ENCODE measurements at regions not wholly inside any gene's neighbourhood (a gene's known extent, or its start where the extent isn't known, plus 50 kb on each side); places are given as distances from the start of the nearest gene placed in this dataset.

- no peak for TF ChIP-seq CTCF (IDR thresholded peaks at IDR 0.05 in 2 of 3, conservative IDR thresholded peaks at IDR 0.05 in 1 of 3; ENCODE audit: borderline replicate concordance in 1 of 3, insufficient read depth in 1 of 3, low read depth in 2 of 3, low read length in 2 of 3)
- TF ChIP-seq POLR2AphosphoS5 (IDR thresholded peaks at IDR 0.05; ENCODE audit: low read depth, low read length), result no peak
- no peak for TF ChIP-seq POLR2A (IDR thresholded peaks at IDR 0.05; ENCODE audit: borderline replicate concordance, extremely low read depth, insufficient read depth, insufficient read length)
- TF ChIP-seq EZH2 (IDR thresholded peaks at IDR 0.05), result no peak
- TF ChIP-seq ZFX (IDR thresholded peaks at IDR 0.05), result no peak
- no peak for TF ChIP-seq YY1 (IDR thresholded peaks at IDR 0.05; ENCODE audit: extremely low read depth, insufficient replicate concordance, low read depth, low read length)
- TF ChIP-seq TCF7L2 (IDR thresholded peaks at IDR 0.05; ENCODE audit: borderline replicate concordance, extremely low read depth, insufficient read depth, insufficient read length), result no peak
- no peak for TF ChIP-seq RAD21 (IDR thresholded peaks at IDR 0.05; ENCODE audit: low read depth)
Measured at GRCh38 chr10:120982507-120982906, 131.3 kb downstream of the WDR11 start (continued).

GRCh38 chr10:120983721-120984120 lies 132.6 kb downstream of the WDR11 start:
- no peak overlapping the region for H2AFZ ChIP-seq (ENCODE audit: low read depth, low read length, poor library complexity, severe bottlenecking)
- peaks cover 0 to 4% of the 10 kb centered on the region in 2 experiments; a peak in 1 of 4 replicates for H3K9me3 ChIP-seq (ENCODE audit: control insufficient read depth in 1 of 2, insufficient read depth in 1 of 2, low read depth in 1 of 2, low read length in 2 of 2)
- CTCF ChIA-PET, result interaction anchor here (1.1 to 1.5 kb wide), 2 partner anchors 13 to 35 kb away, joined by 3 read pairs; no protein-coding TSS in a partner anchor
- H4K20me1 ChIP-seq (ENCODE audit: insufficient read depth), result no peaks in the 10 kb centered on the region
- peaks cover 5 to 19% of the 10 kb centered on the region in 2 experiments; a peak in 3 of 4 replicates for H3K4me1 ChIP-seq (ENCODE audit: control insufficient read depth in 1 of 2, insufficient read depth in 2 of 2, low read length in 2 of 2)
- intact Hi-C loops (cut with micrococcal nuclease), result no loop called here
- no peak overlapping the region for H3K4me2 ChIP-seq (ENCODE audit: low read length)
- H3K27me3 ChIP-seq (ENCODE audit: insufficient read depth, low read length), result no peaks in the 10 kb centered on the region
- no peak for TF ChIP-seq SRF (IDR thresholded peaks at IDR 0.05; ENCODE audit: low read depth)
- TF ChIP-seq EZH2 (IDR thresholded peaks at IDR 0.05), result no peak
- no peak for TF ChIP-seq RAD21 (IDR thresholded peaks at IDR 0.05; ENCODE audit: low read depth)
- TF ChIP-seq JUND (IDR thresholded peaks at IDR 0.05), result no peak
- no peak for TF ChIP-seq CTCF (IDR thresholded peaks at IDR 0.05 in 2 of 3, conservative IDR thresholded peaks at IDR 0.05 in 1 of 3; ENCODE audit: borderline replicate concordance in 1 of 3, insufficient read depth in 1 of 3, low read depth in 2 of 3, low read length in 2 of 3)
- TF ChIP-seq ATF3 (IDR thresholded peaks at IDR 0.05), result no peak
- TF ChIP-seq SIN3A (IDR thresholded peaks at IDR 0.05; ENCODE audit: low read depth), result no peak
- RAD21 ChIA-PET (ENCODE audit: low non-redundant PET in 1 of 2, low total read pairs in 2 of 2, uncharacterized antibody in 2 of 2, unreplicated experiment in 2 of 2), result no interaction called here
- no peak overlapping the region for H3K4me3 ChIP-seq (replicated peaks in 1 of 2; ENCODE audit: low read depth in 1 of 2, low read length in 2 of 2)
- H3K27ac ChIP-seq (ENCODE audit: low read depth, low read length), result no peak overlapping the region
- DNase-seq (ENCODE audit: low read depth, low spot score) (no peak), ATAC-seq (no peak)
- POLR2A ChIA-PET, result no interaction called here
- BruUV-seq (replicated peaks), result no TSS peak
- no peaks in the 10 kb centered on the region for H3K79me2 ChIP-seq (ENCODE audit: insufficient read depth, low read length)
- no peaks in the 10 kb centered on the region for H3K9me2 ChIP-seq (ENCODE audit: insufficient read depth)
- no peaks in the 10 kb centered on the region for H3K36me3 ChIP-seq (ENCODE audit: control insufficient read depth in 1 of 2, insufficient read depth in 2 of 2, low read length in 2 of 2)
- H3K9ac ChIP-seq (ENCODE audit: low read length), result no peak overlapping the region
